HEK293 (cell line): ENCODE measurements at regions not wholly inside any gene's neighbourhood (a gene's known extent, or its start where the extent isn't known, plus 50 kb on each side); places are given as distances from the start of the nearest gene placed in this dataset.

Source experiments
- CTCF ChIA-PET: fragments of 350-600 bp; formaldehyde crosslinking; extraction: SDS; loops from one replicate; lab custom pipeline; 2021; ENCODE audit warnings: antibody characterized with exemption; lab: Yijun Ruan, JAX
- POLR2A ChIA-PET: fragments of 300-600 bp; formaldehyde crosslinking; extraction: SDS; loops from one replicate; lab custom pipeline; 2020; ENCODE audit warnings: antibody characterized with exemption, inconsistent platforms; lab: Yijun Ruan, JAX
- H3K27ac ChIP-seq: fragments of 200-500 bp; sonication (Bioruptor generic); 2 replicates; pipeline ENCODE4 v1.5.1; 2014; ENCODE audit warnings: low read depth, low read length, control low read depth, inconsistent platforms; ENCODE audit errors: extremely low read depth
- H3K36me3 ChIP-seq, 2 experiments: fragments of 200-500 bp in 1 of 2; sonication (Bioruptor generic) in 1 of 2; 1 replicate in 1 of 2; 2 replicates in 1 of 2; pipeline ENCODE4 v1.5.1; 2014 to 2017; ENCODE audit warnings: inconsistent platforms in 2 of 2, low read length in 2 of 2; ENCODE audit not compliant: control insufficient read depth in 2 of 2, insufficient read depth in 1 of 2
- H3K4me1 ChIP-seq: fragments of 200-500 bp; sonication (Bioruptor generic); 2 replicates; pipeline ENCODE4 v1.5.1; 2014; ENCODE audit warnings: mild to moderate bottlenecking, low read length, inconsistent platforms; ENCODE audit not compliant: control insufficient read depth, insufficient read depth
- H3K4me3 ChIP-seq: 2 replicates; pipeline ENCODE4 v1.5.1; 2011; ENCODE audit warnings: low read depth, mild to moderate bottlenecking, control low read depth, low read length, moderate library complexity
- H3K9me3 ChIP-seq: fragments of 200-500 bp; sonication (Bioruptor generic); 2 replicates; pipeline ENCODE4 v1.5.1; 2014; ENCODE audit warnings: low read depth, low read length, inconsistent platforms; ENCODE audit not compliant: control insufficient read depth, insufficient read depth
- GFI1B ChIP-seq: fragments of 450-650 bp; formaldehyde crosslinking; IDR thresholded peaks from 2 replicates; pipeline ENCODE4 v1.5.1; 2016; ENCODE audit warnings: missing biosample characterization, missing genetic modification characterization
- HOXC10 ChIP-seq: sonication (generic); formaldehyde crosslinking; IDR thresholded peaks from 2 replicates; pipeline ENCODE4 v1.8.1; 2023; ENCODE audit warnings: mild to moderate bottlenecking, missing genetic modification reagents
- HOXD13 ChIP-seq: sonication (generic); formaldehyde crosslinking; IDR thresholded peaks from 2 replicates; pipeline ENCODE4 v1.8.0; 2022; ENCODE audit warnings: missing genetic modification reagents, borderline replicate concordance
- SETDB1 ChIP-seq: IDR thresholded peaks from one replicate; pipeline ENCODE4 v1.6.1; 2017; ENCODE audit warnings: mild to moderate bottlenecking, low read length, moderate library complexity, mixed read lengths; ENCODE audit not compliant: insufficient read length
- TRIM28 ChIP-seq: IDR thresholded peaks from 2 replicates; pipeline ENCODE4 v1.6.1; 2011; ENCODE audit warnings: low read length, control low read depth, borderline replicate concordance
- ZBTB17 ChIP-seq: fragments of 450-650 bp; formaldehyde crosslinking; IDR thresholded peaks from 2 replicates; pipeline ENCODE4 v1.5.1; 2016; ENCODE audit warnings: missing biosample characterization, missing genetic modification characterization
- ZNF175 ChIP-seq: fragments of 450-650 bp; formaldehyde crosslinking; IDR thresholded peaks from 2 replicates; pipeline ENCODE4 v1.5.1; 2016; ENCODE audit warnings: missing biosample characterization, missing genetic modification characterization
- ZNF221 ChIP-seq: fragments of 450-650 bp; formaldehyde crosslinking; IDR thresholded peaks from 2 replicates; pipeline ENCODE4 v1.5.1; 2017; ENCODE audit warnings: missing biosample characterization, missing genetic modification characterization, borderline replicate concordance
- ZNF529 ChIP-seq: fragments of 450-650 bp; formaldehyde crosslinking; IDR thresholded peaks from 2 replicates; pipeline ENCODE4 v1.5.1; 2017; ENCODE audit warnings: missing genetic modification characterization, missing biosample characterization; ENCODE audit not compliant: insufficient replicate concordance
- ZNF571 ChIP-seq: fragments of 450-650 bp; formaldehyde crosslinking; IDR thresholded peaks from 2 replicates; pipeline ENCODE4 v1.5.0; 2017; ENCODE audit warnings: missing biosample characterization, missing genetic modification characterization
- ZNF610 ChIP-seq: fragments of 450-650 bp; formaldehyde crosslinking; IDR thresholded peaks from 2 replicates; pipeline ENCODE4 v1.5.1; 2016; ENCODE audit warnings: missing biosample characterization, missing genetic modification characterization, borderline replicate concordance
- ZNF670 ChIP-seq: fragments of 450-650 bp; formaldehyde crosslinking; IDR thresholded peaks from 2 replicates; pipeline ENCODE4 v1.5.1; 2016; ENCODE audit warnings: missing biosample characterization, missing genetic modification characterization, low read depth
- TF ChIP-seq, protein P1 (sequence below): sonication (generic); formaldehyde crosslinking; IDR thresholded peaks from 2 replicates; pipeline ENCODE4 v1.8.1; 2022; ENCODE audit warnings: mild to moderate bottlenecking, moderate library complexity, missing genetic modification reagents
- TF ChIP-seq, protein P2 (sequence below): fragments of 450-650 bp; formaldehyde crosslinking; IDR thresholded peaks from 2 replicates; pipeline ENCODE4 v1.5.1; 2017; ENCODE audit warnings: missing biosample characterization, mild to moderate bottlenecking, missing genetic modification characterization, moderate library complexity
- TF ChIP-seq, protein P3 (sequence below): fragments of 450-650 bp; formaldehyde crosslinking; IDR thresholded peaks from 2 replicates; pipeline ENCODE4 v1.5.1; 2016; ENCODE audit warnings: missing biosample characterization, missing genetic modification characterization
- TF ChIP-seq, protein P4 (sequence below): fragments of 450-650 bp; formaldehyde crosslinking; IDR thresholded peaks from 2 replicates; pipeline ENCODE4 v1.5.1; 2016; ENCODE audit warnings: missing biosample characterization, missing genetic modification characterization, borderline replicate concordance
- TF ChIP-seq, protein P5 (sequence below): fragments of 450-650 bp; formaldehyde crosslinking; IDR thresholded peaks from 2 replicates; pipeline ENCODE4 v1.5.1; 2016; ENCODE audit warnings: missing biosample characterization, missing genetic modification characterization

DNA sequence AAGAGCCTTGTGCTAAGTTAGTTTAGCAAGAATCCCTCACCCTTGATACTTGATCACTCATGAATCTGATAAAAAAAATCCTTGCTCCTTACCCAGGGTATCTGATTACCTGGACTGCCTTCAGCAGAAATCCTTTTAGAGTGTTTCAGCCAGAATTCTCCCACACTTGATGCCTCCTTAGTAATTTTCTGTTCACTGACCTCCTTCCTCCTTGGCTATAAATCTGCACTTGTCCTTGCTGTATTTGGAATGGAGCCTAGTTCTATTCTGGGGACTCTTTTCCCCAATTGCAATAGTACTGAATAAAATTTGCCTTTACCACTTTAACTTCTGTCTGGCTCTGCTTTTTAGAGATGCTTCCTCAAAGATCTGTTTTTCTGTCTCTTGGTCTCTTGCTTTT is 84.9 kb downstream of the RPS24 start:
- TF ChIP-seq ZNF571 (no peak), ZNF175 (tag by site-specific recombination) (no peak), HOXD13 (CRISPR knock-in tag) (no peak)
- ChIA-PET POLR2A (no interaction called here), CTCF (no interaction called here)
- H3K4me3 ChIP-seq: no peak overlapping the region
- H3K36me3 ChIP-seq: no peaks in the 10 kb centered on the region
- H3K27ac ChIP-seq: no peak overlapping the region
- H3K4me1 ChIP-seq: 0 out of 2 replicates have a peak, but pooled peaks cover 2% of the 10 kb centered on the region
- H3K9me3 ChIP-seq: no peaks in the 10 kb centered on the region

DNA sequence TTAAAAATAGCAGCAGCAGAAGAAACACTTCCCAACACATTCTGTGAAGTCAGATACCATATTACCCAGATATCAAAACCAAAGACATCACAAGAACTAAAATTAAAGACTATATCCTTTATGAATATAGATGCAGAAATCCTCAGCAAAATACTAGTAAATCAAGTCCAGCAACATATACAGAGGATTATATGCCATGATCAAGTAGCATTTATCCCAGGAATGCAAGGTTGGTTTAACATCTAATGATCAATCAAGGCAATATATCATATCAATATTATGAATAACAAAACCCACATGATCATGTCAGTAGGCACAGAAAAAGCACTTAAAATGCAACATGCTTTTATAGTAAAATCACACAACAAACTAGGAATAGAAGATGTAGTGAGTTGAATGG is 88.1 kb downstream of the RPS24 start:
- no peaks in the 10 kb centered on the region for H3K4me1 ChIP-seq
- no peaks in the 10 kb centered on the region for H3K9me3 ChIP-seq
- H3K4me3 ChIP-seq: no peak overlapping the region
- ChIA-PET POLR2A (no interaction called here), CTCF (no interaction called here)
- H3K27ac ChIP-seq: no peak overlapping the region
- no peaks in the 10 kb centered on the region for H3K36me3 ChIP-seq
- TF ChIP-seq, protein P1, sequence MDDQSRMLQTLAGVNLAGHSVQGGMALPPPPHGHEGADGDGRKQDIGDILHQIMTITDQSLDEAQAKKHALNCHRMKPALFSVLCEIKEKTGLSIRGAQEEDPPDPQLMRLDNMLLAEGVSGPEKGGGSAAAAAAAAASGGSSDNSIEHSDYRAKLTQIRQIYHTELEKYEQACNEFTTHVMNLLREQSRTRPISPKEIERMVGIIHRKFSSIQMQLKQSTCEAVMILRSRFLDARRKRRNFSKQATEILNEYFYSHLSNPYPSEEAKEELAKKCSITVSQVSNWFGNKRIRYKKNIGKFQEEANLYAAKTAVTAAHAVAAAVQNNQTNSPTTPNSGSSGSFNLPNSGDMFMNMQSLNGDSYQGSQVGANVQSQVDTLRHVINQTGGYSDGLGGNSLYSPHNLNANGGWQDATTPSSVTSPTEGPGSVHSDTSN (CRISPR knock-in tag): no peak
- TF ChIP-seq, protein P2, sequence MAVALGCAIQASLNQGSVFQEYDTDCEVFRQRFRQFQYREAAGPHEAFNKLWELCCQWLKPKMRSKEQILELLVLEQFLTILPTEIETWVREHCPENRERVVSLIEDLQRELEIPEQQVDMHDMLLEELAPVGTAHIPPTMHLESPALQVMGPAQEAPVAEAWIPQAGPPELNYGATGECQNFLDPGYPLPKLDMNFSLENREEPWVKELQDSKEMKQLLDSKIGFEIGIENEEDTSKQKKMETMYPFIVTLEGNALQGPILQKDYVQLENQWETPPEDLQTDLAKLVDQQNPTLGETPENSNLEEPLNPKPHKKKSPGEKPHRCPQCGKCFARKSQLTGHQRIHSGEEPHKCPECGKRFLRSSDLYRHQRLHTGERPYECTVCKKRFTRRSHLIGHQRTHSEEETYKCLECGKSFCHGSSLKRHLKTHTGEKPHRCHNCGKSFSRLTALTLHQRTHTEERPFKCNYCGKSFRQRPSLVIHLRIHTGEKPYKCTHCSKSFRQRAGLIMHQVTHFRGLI (tag by site-specific recombination): no peak
- TF ChIP-seq SETDB1: peak; percentile 48
- TF ChIP-seq ZNF529 (tag by site-specific recombination): no peak
- no peak for TF ChIP-seq ZNF221 (tag by site-specific recombination)

DNA sequence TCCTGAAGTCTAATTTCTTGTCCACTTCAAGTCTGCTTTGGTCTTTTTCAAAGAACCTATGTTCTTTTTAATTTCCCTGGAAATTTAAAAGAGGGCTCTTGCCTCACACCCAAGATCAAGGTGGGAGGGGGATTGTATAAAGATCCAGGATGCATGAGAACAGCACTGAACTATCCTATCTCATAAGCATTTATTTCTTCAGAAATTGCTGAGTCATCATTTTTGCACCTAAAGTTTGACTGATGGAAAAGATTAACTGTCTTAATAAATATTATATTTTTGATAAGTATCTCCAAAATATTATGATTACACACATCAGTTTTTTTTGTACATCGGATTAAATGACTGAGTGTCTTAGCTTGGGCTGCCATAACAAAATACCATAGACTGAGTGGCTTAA is 90.5 kb downstream of the RPS24 start:
- no peaks in the 10 kb centered on the region for H3K4me1 ChIP-seq
- H3K9me3 ChIP-seq: no peaks in the 10 kb centered on the region
- H3K27ac ChIP-seq: no peak overlapping the region
- ChIA-PET CTCF (no interaction called here), POLR2A (no interaction called here)
- H3K36me3 ChIP-seq: no peaks in the 10 kb centered on the region
- H3K4me3 ChIP-seq: no peak overlapping the region
- TF ChIP-seq TRIM28 (no peak), ZNF670 (tag by site-specific recombination) (no peak), HOXC10 (no peak), ZNF529 (tag by site-specific recombination) (no peak), ZBTB17 (tag by site-specific recombination) (no peak), ZNF610 (tag by site-specific recombination) (no peak), GFI1B (tag by site-specific recombination) (no peak)
- TF ChIP-seq, protein P3, sequence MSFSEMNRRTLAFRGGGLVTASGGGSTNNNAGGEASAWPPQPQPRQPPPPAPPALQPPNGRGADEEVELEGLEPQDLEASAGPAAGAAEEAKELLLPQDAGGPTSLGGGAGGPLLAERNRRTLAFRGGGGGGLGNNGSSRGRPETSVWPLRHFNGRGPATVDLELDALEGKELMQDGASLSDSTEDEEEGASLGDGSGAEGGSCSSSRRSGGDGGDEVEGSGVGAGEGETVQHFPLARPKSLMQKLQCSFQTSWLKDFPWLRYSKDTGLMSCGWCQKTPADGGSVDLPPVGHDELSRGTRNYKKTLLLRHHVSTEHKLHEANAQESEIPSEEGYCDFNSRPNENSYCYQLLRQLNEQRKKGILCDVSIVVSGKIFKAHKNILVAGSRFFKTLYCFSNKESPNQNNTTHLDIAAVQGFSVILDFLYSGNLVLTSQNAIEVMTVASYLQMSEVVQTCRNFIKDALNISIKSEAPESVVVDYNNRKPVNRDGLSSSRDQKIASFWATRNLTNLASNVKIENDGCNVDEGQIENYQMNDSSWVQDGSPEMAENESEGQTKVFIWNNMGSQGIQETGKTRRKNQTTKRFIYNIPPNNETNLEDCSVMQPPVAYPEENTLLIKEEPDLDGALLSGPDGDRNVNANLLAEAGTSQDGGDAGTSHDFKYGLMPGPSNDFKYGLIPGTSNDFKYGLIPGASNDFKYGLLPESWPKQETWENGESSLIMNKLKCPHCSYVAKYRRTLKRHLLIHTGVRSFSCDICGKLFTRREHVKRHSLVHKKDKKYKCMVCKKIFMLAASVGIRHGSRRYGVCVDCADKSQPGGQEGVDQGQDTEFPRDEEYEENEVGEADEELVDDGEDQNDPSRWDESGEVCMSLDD (tag by site-specific recombination): no peak
- TF ChIP-seq, protein P4, sequence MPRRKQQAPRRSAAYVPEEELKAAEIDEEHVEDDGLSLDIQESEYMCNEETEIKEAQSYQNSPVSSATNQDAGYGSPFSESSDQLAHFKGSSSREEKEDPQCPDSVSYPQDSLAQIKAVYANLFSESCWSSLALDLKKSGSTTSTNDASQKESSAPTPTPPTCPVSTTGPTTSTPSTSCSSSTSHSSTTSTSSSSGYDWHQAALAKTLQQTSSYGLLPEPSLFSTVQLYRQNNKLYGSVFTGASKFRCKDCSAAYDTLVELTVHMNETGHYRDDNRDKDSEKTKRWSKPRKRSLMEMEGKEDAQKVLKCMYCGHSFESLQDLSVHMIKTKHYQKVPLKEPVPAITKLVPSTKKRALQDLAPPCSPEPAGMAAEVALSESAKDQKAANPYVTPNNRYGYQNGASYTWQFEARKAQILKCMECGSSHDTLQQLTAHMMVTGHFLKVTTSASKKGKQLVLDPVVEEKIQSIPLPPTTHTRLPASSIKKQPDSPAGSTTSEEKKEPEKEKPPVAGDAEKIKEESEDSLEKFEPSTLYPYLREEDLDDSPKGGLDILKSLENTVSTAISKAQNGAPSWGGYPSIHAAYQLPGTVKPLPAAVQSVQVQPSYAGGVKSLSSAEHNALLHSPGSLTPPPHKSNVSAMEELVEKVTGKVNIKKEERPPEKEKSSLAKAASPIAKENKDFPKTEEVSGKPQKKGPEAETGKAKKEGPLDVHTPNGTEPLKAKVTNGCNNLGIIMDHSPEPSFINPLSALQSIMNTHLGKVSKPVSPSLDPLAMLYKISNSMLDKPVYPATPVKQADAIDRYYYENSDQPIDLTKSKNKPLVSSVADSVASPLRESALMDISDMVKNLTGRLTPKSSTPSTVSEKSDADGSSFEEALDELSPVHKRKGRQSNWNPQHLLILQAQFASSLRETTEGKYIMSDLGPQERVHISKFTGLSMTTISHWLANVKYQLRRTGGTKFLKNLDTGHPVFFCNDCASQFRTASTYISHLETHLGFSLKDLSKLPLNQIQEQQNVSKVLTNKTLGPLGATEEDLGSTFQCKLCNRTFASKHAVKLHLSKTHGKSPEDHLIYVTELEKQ (tag by site-specific recombination): no peak
- TF ChIP-seq, protein P5, sequence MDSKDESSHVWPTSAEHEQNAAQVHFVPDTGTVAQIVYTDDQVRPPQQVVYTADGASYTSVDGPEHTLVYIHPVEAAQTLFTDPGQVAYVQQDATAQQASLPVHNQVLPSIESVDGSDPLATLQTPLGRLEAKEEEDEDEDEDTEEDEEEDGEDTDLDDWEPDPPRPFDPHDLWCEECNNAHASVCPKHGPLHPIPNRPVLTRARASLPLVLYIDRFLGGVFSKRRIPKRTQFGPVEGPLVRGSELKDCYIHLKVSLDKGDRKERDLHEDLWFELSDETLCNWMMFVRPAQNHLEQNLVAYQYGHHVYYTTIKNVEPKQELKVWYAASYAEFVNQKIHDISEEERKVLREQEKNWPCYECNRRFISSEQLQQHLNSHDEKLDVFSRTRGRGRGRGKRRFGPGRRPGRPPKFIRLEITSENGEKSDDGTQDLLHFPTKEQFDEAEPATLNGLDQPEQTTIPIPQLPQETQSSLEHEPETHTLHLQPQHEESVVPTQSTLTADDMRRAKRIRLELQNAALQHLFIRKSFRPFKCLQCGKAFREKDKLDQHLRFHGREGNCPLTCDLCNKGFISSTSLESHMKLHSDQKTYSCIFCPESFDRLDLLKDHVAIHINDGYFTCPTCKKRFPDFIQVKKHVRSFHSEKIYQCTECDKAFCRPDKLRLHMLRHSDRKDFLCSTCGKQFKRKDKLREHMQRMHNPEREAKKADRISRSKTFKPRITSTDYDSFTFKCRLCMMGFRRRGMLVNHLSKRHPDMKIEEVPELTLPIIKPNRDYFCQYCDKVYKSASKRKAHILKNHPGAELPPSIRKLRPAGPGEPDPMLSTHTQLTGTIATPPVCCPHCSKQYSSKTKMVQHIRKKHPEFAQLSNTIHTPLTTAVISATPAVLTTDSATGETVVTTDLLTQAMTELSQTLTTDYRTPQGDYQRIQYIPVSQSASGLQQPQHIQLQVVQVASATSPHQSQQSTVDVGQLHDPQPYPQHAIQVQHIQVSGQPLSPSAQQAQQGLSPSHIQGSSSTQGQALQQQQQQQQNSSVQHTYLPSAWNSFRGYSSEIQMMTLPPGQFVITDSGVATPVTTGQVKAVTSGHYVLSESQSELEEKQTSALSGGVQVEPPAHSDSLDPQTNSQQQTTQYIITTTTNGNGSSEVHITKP (tag by site-specific recombination): no peak
